ENCODE measurements at regions not wholly inside any gene's neighbourhood (a gene's known extent, or its start where the extent isn't known, plus 50 kb on each side); places are given as distances from the start of the nearest gene placed in this dataset.

DNA sequence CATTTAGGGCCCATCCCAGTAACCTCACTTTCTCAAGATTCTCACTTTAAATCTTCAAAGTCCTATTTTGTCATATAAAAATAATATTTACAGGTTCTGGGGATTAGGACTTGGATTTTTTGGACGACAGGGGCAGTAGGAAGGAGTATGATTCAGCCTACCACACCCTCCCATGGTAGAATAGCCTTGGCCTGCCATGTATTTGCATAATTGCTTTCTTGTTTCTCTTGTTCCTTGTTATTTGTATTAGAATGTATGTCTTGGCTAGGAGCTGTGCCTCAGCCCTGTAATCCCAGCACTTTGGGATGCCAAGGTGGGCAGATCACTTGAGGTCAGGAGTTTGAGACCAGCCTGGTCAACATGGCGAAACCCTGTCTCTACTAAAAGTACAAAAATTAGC is 92.5 kb downstream of the ELAPOR2 start:
- ChIA-PET CTCF (no interaction called here), POLR2A (no interaction called here)
- intact Hi-C loops (cut with micrococcal nuclease; ENCODE audit: unreplicated experiment) = no loop called here
- Histone ChIP-seq H3K4me3 (ENCODE audit: low read depth, low read length) (no peak overlapping the region), H3K4me1 (no peaks in the 10 kb centered on the region), H3K27me3 (replicated peaks; ENCODE audit: control insufficient read depth, insufficient read depth, low read length) (no peaks in the 10 kb centered on the region), H3K9me3 (no peaks in the 10 kb centered on the region), H3K36me3 (ENCODE audit: control insufficient read depth, insufficient read depth, low read length) (no peaks in the 10 kb centered on the region)
- no peak overlapping the region for H3K4me3 Mint-ChIP-seq (ENCODE audit: unreplicated experiment)
- TF ChIP-seq, protein P1, sequence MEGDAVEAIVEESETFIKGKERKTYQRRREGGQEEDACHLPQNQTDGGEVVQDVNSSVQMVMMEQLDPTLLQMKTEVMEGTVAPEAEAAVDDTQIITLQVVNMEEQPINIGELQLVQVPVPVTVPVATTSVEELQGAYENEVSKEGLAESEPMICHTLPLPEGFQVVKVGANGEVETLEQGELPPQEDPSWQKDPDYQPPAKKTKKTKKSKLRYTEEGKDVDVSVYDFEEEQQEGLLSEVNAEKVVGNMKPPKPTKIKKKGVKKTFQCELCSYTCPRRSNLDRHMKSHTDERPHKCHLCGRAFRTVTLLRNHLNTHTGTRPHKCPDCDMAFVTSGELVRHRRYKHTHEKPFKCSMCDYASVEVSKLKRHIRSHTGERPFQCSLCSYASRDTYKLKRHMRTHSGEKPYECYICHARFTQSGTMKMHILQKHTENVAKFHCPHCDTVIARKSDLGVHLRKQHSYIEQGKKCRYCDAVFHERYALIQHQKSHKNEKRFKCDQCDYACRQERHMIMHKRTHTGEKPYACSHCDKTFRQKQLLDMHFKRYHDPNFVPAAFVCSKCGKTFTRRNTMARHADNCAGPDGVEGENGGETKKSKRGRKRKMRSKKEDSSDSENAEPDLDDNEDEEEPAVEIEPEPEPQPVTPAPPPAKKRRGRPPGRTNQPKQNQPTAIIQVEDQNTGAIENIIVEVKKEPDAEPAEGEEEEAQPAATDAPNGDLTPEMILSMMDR (IDR thresholded peaks at IDR 0.05; ENCODE audit: insufficient read depth in 1 of 2, low read depth in 1 of 2, low read length in 1 of 2, severe bottlenecking in 1 of 2, unreplicated experiment in 1 of 2) = no peak
- no peak for DNase-seq
- BruUV-seq (replicated peaks) = no TSS peak
- H3K27me3 Mint-ChIP-seq (ENCODE audit: insufficient read depth, unreplicated experiment) = peaks cover 3% of the 10 kb centered on the region
- no peaks in the 10 kb centered on the region for H3K36me3 Mint-ChIP-seq (ENCODE audit: insufficient read depth, unreplicated experiment)
- no peaks in the 10 kb centered on the region for H3K9me3 Mint-ChIP-seq (ENCODE audit: unreplicated experiment)
- no peak overlapping the region for H3K27ac Mint-ChIP-seq (ENCODE audit: unreplicated experiment)
- H3K4me1 Mint-ChIP-seq (ENCODE audit: low read depth, unreplicated experiment) = peaks cover 6% of the 10 kb centered on the region

DNA sequence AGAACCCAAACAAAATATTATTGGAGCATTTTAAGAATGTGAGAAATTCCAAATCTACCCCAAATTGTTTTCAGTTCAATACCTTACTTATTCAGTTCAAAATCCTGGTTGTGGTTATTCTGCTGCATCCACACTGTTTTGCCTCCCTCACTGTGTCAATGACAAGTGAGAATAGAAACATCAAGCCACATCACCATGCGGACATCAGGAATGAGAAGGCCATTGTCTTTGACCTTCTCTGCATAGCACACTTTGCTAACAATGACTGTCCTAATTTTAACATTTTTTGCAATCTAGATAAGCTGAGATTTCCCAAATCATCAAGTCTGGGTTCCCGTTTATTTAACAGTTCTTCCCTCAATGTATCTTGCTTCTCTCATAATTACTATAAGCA is 93.7 kb downstream of the ELAPOR2 start:
- no peaks in the 10 kb centered on the region for H3K36me3 Mint-ChIP-seq (ENCODE audit: insufficient read depth, unreplicated experiment)
- Histone ChIP-seq H3K4me3 (ENCODE audit: low read depth, low read length) (no peak overlapping the region), H3K36me3 (ENCODE audit: control insufficient read depth, insufficient read depth, low read length) (no peaks in the 10 kb centered on the region), H3K4me1 (no peaks in the 10 kb centered on the region), H3K9me3 (no peaks in the 10 kb centered on the region), H3K27me3 (replicated peaks; ENCODE audit: control insufficient read depth, insufficient read depth, low read length) (no peaks in the 10 kb centered on the region)
- POLR2A ChIA-PET = no interaction called here
- H3K4me3 Mint-ChIP-seq (ENCODE audit: unreplicated experiment) = no peak overlapping the region
- peaks cover 3% of the 10 kb centered on the region for H3K27me3 Mint-ChIP-seq (ENCODE audit: insufficient read depth, unreplicated experiment)
- intact Hi-C loops (cut with micrococcal nuclease; ENCODE audit: unreplicated experiment) = no loop called here
- peaks cover 6% of the 10 kb centered on the region for H3K4me1 Mint-ChIP-seq (ENCODE audit: low read depth, unreplicated experiment)
- H3K27ac Mint-ChIP-seq (ENCODE audit: unreplicated experiment) = no peak overlapping the region
- DNase-seq = no peak
- TF ChIP-seq, protein P1 (IDR thresholded peaks at IDR 0.05; ENCODE audit: insufficient read depth in 1 of 2, low read depth in 1 of 2, low read length in 1 of 2, severe bottlenecking in 1 of 2, unreplicated experiment in 1 of 2) = no peak
- no TSS peak for BruUV-seq (replicated peaks)
- H3K9me3 Mint-ChIP-seq (ENCODE audit: unreplicated experiment) = no peaks in the 10 kb centered on the region
- CTCF ChIA-PET = no interaction called here

DNA sequence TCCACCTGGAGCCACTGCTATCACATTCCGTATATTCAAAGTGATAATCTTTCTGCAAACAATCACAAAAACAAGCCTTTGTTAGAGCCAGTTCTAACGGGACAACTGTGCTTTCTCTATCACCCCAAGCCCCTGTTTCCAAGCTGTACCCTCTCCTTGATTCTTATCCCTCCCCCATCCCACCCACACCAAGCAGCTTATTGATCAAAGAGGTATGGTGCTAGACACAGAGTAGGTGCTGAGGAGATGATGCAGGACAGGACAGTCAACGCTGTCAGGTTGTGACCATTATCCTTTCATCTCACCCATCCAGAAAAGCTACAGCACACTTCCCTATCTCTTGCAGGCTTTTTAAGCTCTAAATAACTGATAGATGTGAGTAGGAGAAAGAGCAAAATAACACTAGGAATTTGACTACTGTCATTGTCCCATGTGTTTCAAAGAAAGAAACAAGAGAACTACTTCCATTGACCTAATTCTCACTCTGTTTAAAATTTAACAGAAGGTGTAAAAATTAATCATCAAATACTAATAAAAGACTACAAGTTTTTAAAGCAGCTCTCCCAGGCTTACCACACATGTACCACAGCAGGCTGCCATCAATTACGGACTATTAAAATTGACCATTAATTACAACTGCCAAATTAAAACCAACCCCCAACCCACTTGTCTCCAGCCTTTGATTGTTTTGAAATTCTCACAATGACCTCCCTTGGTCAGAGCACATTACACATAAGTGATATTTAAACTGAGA is 94.3 kb downstream of the ELAPOR2 start:
- Histone ChIP-seq H3K36me3 (ENCODE audit: control insufficient read depth, insufficient read depth, low read length) (no peaks in the 10 kb centered on the region), H3K4me1 (no peaks in the 10 kb centered on the region), H3K9me3 (no peaks in the 10 kb centered on the region), H3K27me3 (replicated peaks; ENCODE audit: control insufficient read depth, insufficient read depth, low read length) (no peaks in the 10 kb centered on the region), H3K4me3 (ENCODE audit: low read depth, low read length) (no peak overlapping the region)
- no peak for DNase-seq
- no peak overlapping the region for H3K4me3 Mint-ChIP-seq (ENCODE audit: unreplicated experiment)
- intact Hi-C loops (cut with micrococcal nuclease; ENCODE audit: unreplicated experiment) = no loop called here
- no peaks in the 10 kb centered on the region for H3K36me3 Mint-ChIP-seq (ENCODE audit: insufficient read depth, unreplicated experiment)
- peaks cover 6% of the 10 kb centered on the region for H3K4me1 Mint-ChIP-seq (ENCODE audit: low read depth, unreplicated experiment)
- TF ChIP-seq, protein P1 (IDR thresholded peaks at IDR 0.05; ENCODE audit: insufficient read depth in 1 of 2, low read depth in 1 of 2, low read length in 1 of 2, severe bottlenecking in 1 of 2, unreplicated experiment in 1 of 2) = no peak
- no peaks in the 10 kb centered on the region for H3K9me3 Mint-ChIP-seq (ENCODE audit: unreplicated experiment)
- no peak overlapping the region for H3K27ac Mint-ChIP-seq (ENCODE audit: unreplicated experiment)
- H3K27me3 Mint-ChIP-seq (ENCODE audit: insufficient read depth, unreplicated experiment) = peaks cover 3% of the 10 kb centered on the region
- POLR2A ChIA-PET = no interaction called here
- CTCF ChIA-PET = no interaction called here
- BruUV-seq (replicated peaks) = no TSS peak

Measured in Caco-2 (cell line).